HUDEP-2 (cell line): ENCODE measurements at regions not wholly inside any gene's neighbourhood (a gene's known extent, or its start where the extent isn't known, plus 50 kb on each side); places are given as distances from the start of the nearest gene placed in this dataset.

Source experiments
- DNase-seq, 76 experiments: peaks; one replicate each; lab custom pipeline; 2025; ENCODE audit not compliant: unreplicated experiment in 76 of 76; lab: John Stamatoyannopoulos, UW

- no peak for DNase-seq
Measured at GRCh38 chr5:89388872-89389271, 505.9 kb upstream of the MEF2C start.

- no peak for DNase-seq
Measured at GRCh38 chr5:89384391-89384790, 501.4 kb upstream of the MEF2C start.

- DNase-seq: no peak
Measured at GRCh38 chr5:89380635-89381034, 497.7 kb upstream of the MEF2C start.

GRCh38 chr5:89377767-89378455 is 494.9 kb upstream of the MEF2C start:
- DNase-seq: no peak

GRCh38 chr5:89374818-89375521 is 492.0 kb upstream of the MEF2C start:
- DNase-seq: no peak

- DNase-seq: no peak
Measured at GRCh38 chr5:89374144-89374784, 491.3 kb upstream of the MEF2C start.

GRCh38 chr5:89372176-89372575 is 489.2 kb upstream of the MEF2C start:
- no peak for DNase-seq

- DNase-seq: no peak
Measured at GRCh38 chr5:89371646-89372045, 488.7 kb upstream of the MEF2C start.

GRCh38 chr5:89359046-89359445 is 476.1 kb upstream of the MEF2C start:
- no peak for DNase-seq

- DNase-seq: no peak
Measured at GRCh38 chr5:89353837-89354551, 471.0 kb upstream of the MEF2C start.

- no peak for DNase-seq
Measured at GRCh38 chr5:89351975-89352374, 469.0 kb upstream of the MEF2C start.

- no peak for DNase-seq
Measured at GRCh38 chr5:89351222-89351621, 468.2 kb upstream of the MEF2C start.

GRCh38 chr5:89350684-89351083 is 467.7 kb upstream of the MEF2C start:
- no peak for DNase-seq

GRCh38 chr5:89349246-89349980 is 466.4 kb upstream of the MEF2C start:
- no peak for DNase-seq

GRCh38 chr5:89346573-89346972 is 463.6 kb upstream of the MEF2C start:
- no peak for DNase-seq

GRCh38 chr5:89343666-89344065 is 460.7 kb upstream of the MEF2C start:
- peak in 1 of 76 experiments; percentile 22 for DNase-seq

GRCh38 chr5:89342106-89342876 is 459.3 kb upstream of the MEF2C start:
- DNase-seq: no peak

GRCh38 chr5:89338935-89339334 is 456.0 kb upstream of the MEF2C start:
- no peak for DNase-seq

GRCh38 chr5:89336111-89336510 is 453.1 kb upstream of the MEF2C start:
- no peak for DNase-seq

- DNase-seq: no peak
Measured at GRCh38 chr5:89330140-89330539, 447.2 kb upstream of the MEF2C start.
